ENCODE measurements at regions not wholly inside any gene's neighbourhood (a gene's known extent, or its start where the extent isn't known, plus 50 kb on each side); places are given as distances from the start of the nearest gene placed in this dataset.

GRCh38 chr12:131250028-131250950 lies 296.6 kb downstream of the ADGRD1 start:
- TF ChIP-seq, protein P1, sequence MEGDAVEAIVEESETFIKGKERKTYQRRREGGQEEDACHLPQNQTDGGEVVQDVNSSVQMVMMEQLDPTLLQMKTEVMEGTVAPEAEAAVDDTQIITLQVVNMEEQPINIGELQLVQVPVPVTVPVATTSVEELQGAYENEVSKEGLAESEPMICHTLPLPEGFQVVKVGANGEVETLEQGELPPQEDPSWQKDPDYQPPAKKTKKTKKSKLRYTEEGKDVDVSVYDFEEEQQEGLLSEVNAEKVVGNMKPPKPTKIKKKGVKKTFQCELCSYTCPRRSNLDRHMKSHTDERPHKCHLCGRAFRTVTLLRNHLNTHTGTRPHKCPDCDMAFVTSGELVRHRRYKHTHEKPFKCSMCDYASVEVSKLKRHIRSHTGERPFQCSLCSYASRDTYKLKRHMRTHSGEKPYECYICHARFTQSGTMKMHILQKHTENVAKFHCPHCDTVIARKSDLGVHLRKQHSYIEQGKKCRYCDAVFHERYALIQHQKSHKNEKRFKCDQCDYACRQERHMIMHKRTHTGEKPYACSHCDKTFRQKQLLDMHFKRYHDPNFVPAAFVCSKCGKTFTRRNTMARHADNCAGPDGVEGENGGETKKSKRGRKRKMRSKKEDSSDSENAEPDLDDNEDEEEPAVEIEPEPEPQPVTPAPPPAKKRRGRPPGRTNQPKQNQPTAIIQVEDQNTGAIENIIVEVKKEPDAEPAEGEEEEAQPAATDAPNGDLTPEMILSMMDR (IDR thresholded peaks at IDR 0.05; ENCODE audit: low read depth, low read length, missing control alignments) = no peak
- Histone ChIP-seq H3K36me3 (replicated peaks) (no peaks in the 10 kb centered on the region), H3K27me3 (replicated peaks) (no peaks in the 10 kb centered on the region), H3K27ac (no peak overlapping the region), H3K4me3 (ENCODE audit: low read depth, low read length) (no peak overlapping the region)
- no peak for DNase-seq
- in situ Hi-C loops (cut with HindIII; ENCODE audit: low pct_ligation_motif_present, low sequenced_read_pairs) = no loop called here

DNA sequence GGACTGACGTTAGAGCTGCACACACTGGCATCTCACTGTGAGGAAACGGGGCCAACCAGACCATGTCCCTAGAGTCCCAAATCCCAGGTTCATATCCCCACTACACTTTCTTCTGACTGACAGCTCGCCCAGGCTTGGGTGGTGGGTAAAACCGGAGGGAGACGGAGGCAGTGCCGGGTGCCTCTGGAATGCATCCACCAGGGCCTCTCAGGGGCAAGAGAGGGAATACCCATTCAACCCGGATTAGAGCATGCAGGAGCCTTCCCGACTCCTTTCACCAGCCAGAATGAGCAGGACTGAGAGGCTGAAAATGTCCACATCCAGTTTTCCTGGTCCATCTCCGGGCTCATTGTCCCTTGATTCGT lies 297.2 kb downstream of the ADGRD1 start:
- TF ChIP-seq, protein P1 (IDR thresholded peaks at IDR 0.05; ENCODE audit: low read depth, low read length, missing control alignments) = no peak
- no peak for DNase-seq
- Histone ChIP-seq H3K36me3 (replicated peaks) (no peaks in the 10 kb centered on the region), H3K27ac (no peak overlapping the region), H3K27me3 (replicated peaks) (no peaks in the 10 kb centered on the region), H3K4me3 (ENCODE audit: low read depth, low read length) (no peak overlapping the region)
- in situ Hi-C loops (cut with HindIII; ENCODE audit: low pct_ligation_motif_present, low sequenced_read_pairs) = no loop called here

DNA sequence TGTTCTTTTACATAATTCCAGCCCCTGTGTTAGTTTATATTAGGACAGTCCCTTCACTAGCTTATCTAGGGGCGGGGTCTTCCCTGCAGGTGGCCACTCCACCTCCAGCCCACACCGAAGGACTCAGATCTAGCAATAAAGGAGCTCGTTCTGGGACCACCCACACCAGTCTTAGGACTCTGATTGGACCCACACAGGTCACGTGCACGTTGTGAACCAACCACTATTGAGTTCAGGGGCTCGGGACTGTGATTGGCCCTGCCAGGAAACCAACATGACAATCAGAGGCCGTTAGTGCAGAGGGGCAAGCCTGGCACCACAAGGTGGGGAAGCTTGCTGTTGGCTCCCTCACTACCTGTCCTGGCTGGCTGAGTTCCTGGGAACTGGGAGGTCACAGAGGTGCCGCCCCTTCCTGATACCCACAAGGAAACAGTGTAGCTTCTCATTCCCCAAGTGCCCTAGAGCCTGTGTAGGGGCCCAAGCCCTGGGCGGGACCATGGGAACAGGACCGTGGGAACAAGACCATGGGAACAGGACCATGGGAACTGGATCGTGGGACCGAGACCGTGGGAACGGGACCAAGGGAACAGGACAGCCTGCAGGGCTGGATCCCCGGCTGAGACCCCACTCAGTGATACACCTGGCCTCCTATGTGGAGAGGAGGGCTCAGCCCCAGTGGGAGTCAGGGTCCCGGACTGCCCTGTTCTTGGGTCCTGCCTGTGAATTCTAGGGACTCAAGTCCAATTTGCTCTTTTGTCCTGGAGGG lies 297.8 kb downstream of the ADGRD1 start:
- Histone ChIP-seq H3K36me3 (replicated peaks) (no peaks in the 10 kb centered on the region), H3K27ac (no peak overlapping the region), H3K4me3 (ENCODE audit: low read depth, low read length) (no peak overlapping the region), H3K27me3 (replicated peaks) (no peaks in the 10 kb centered on the region)
- TF ChIP-seq, protein P1 (IDR thresholded peaks at IDR 0.05; ENCODE audit: low read depth, low read length, missing control alignments) = no peak
- in situ Hi-C loops (cut with HindIII; ENCODE audit: low pct_ligation_motif_present, low sequenced_read_pairs) = no loop called here
- DNase-seq = no peak

- Histone ChIP-seq H3K36me3 (replicated peaks) (no peaks in the 10 kb centered on the region), H3K27ac (no peak overlapping the region), H3K4me3 (ENCODE audit: low read depth, low read length) (no peak overlapping the region), H3K27me3 (replicated peaks) (no peaks in the 10 kb centered on the region)
- no peak for DNase-seq
- in situ Hi-C loops (cut with HindIII; ENCODE audit: low pct_ligation_motif_present, low sequenced_read_pairs) = no loop called here
- TF ChIP-seq, protein P1 (IDR thresholded peaks at IDR 0.05; ENCODE audit: low read depth, low read length, missing control alignments) = no peak
Observed at GRCh38 chr12:131253376-131254026, 299.8 kb downstream of the ADGRD1 start.

DNA sequence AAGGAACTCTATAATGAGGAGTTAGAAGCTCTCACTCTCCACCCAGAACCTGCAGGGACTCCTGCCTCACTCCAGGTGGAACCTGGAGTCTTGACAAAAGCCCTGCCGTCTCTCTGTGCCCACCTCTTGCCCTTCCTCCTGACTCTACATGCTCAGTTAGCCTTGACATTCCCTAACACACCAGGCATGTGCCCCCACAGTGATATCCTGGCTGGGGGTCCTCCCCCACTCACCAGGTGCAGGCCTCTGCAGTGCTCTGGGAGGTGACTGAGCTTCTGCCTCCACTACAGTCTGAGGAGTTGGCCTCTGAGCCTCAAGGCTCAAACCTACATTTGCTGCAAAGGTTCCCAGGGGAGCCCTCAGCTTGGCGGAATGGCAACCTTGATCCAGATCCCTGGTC lies 300.7 kb downstream of the ADGRD1 start:
- no peak overlapping the region for H3K27ac ChIP-seq
- no peak for DNase-seq
- H3K27me3 ChIP-seq (replicated peaks) = no peaks in the 10 kb centered on the region
- no peak overlapping the region for H3K4me3 ChIP-seq (ENCODE audit: low read depth, low read length)
- no peaks in the 10 kb centered on the region for H3K36me3 ChIP-seq (replicated peaks)
- TF ChIP-seq, protein P1 (IDR thresholded peaks at IDR 0.05; ENCODE audit: low read depth, low read length, missing control alignments) = no peak
- in situ Hi-C loops (cut with HindIII; ENCODE audit: low pct_ligation_motif_present, low sequenced_read_pairs) = no loop called here

All from brain microvascular endothelial cell (primary cell).